IMR-90 (cell line): ENCODE measurements at regions not wholly inside any gene's neighbourhood (a gene's known extent, or its start where the extent isn't known, plus 50 kb on each side); places are given as distances from the start of the nearest gene placed in this dataset.

ENCODE experiments used
- ATAC-seq: fragments of 200-7000 bp; cut with Tn5 transposase; 2 replicates; pipeline ENCODE4 v1.9.1; 2020; ENCODE audit warnings: low read depth, mild to moderate bottlenecking, moderate library complexity
- BruUV-seq: library from RNA; stranded (reverse); fragments of 400-500 nt; replicated peaks from 2 replicates; lab custom pipeline; 2021; lab: Mats Ljungman, UMichigan
- CTCF ChIA-PET: fragments of 300-600 bp; formaldehyde crosslinking; extraction: SDS; loops from one replicate; lab custom pipeline; 2021; ENCODE audit warnings: antibody characterized with exemption; lab: Yijun Ruan, JAX
- POLR2A ChIA-PET: fragments of 300-600 bp; sonication (Branson Sonifier 250); formaldehyde crosslinking; loops from one replicate; lab custom pipeline; 2022; ENCODE audit warnings: antibody characterized with exemption; ENCODE audit not compliant: unreplicated experiment; lab: Charles Lee
- DNase-seq: peaks from one replicate; pipeline ENCODE4 v3.0.0; 2013
- H2AFZ ChIP-seq: replicated peaks from 2 replicates; pipeline ENCODE3; 2013; ENCODE audit warnings: low read length, mild to moderate bottlenecking; ENCODE audit not compliant: poor library complexity
- H2AK5ac ChIP-seq: 2 replicates; pipeline ENCODE4 v1.6.1; 2013; ENCODE audit warnings: low read depth, low read length, inconsistent platforms
- H2AK9ac ChIP-seq: replicated peaks from 2 replicates; pipeline ENCODE3; 2013; ENCODE audit warnings: mild to moderate bottlenecking, low read depth, low read length, moderate library complexity; ENCODE audit not compliant: poor library complexity
- H2BK120ac ChIP-seq: 2 replicates; pipeline ENCODE4 v1.6.1; 2013; ENCODE audit warnings: low read depth, low read length, inconsistent platforms
- H2BK15ac ChIP-seq: 3 replicates; pipeline ENCODE4 v1.6.1; 2013; ENCODE audit warnings: low read depth, low read length, inconsistent platforms
- H2BK20ac ChIP-seq: 2 replicates; pipeline ENCODE4 v1.6.1; 2013; ENCODE audit warnings: low read depth, mild to moderate bottlenecking, inconsistent platforms, low read length, moderate library complexity
- H2BK5ac ChIP-seq: 2 replicates; pipeline ENCODE4 v1.6.1; 2013; ENCODE audit warnings: mild to moderate bottlenecking, low read depth, low read length, inconsistent platforms; ENCODE audit not compliant: poor library complexity, severe bottlenecking
- H3K14ac ChIP-seq: replicated peaks from 2 replicates; pipeline ENCODE4 v1.6.1; 2013; ENCODE audit warnings: low read depth, low read length, inconsistent platforms
- H3K18ac ChIP-seq: 2 replicates; pipeline ENCODE4 v1.6.1; 2013; ENCODE audit warnings: low read depth, low read length, control low read depth
- H3K23ac ChIP-seq: 2 replicates; pipeline ENCODE4 v1.6.1; 2013; ENCODE audit warnings: low read depth, low read length, inconsistent platforms
- H3K27ac ChIP-seq: 2 replicates; pipeline ENCODE4 v1.5.1; 2013; ENCODE audit warnings: mild to moderate bottlenecking, control low read depth, low read length; ENCODE audit not compliant: insufficient read depth
- H3K27me3 ChIP-seq: 2 replicates; pipeline ENCODE4 v1.6.1; 2013; ENCODE audit warnings: low read length; ENCODE audit not compliant: control insufficient read depth, insufficient read depth
- H3K36me3 ChIP-seq: 2 replicates; pipeline ENCODE4 v1.6.1; 2013; ENCODE audit warnings: low read length, mixed read lengths; ENCODE audit not compliant: control insufficient read depth, insufficient read depth
- H3K4ac ChIP-seq: 2 replicates; pipeline ENCODE4 v1.6.1; 2013; ENCODE audit warnings: low read depth, low read length, inconsistent platforms
- H3K4me1 ChIP-seq: 2 replicates; pipeline ENCODE4 v1.6.1; 2013; ENCODE audit warnings: low read length, mixed read lengths; ENCODE audit not compliant: control insufficient read depth, insufficient read depth
- H3K4me2 ChIP-seq: 2 replicates; pipeline ENCODE4 v1.6.1; 2013; ENCODE audit warnings: low read depth, mild to moderate bottlenecking, control low read depth, low read length, moderate library complexity
- H3K4me3 ChIP-seq: 2 replicates; pipeline ENCODE4 v1.5.1; 2013; ENCODE audit warnings: low read depth, mild to moderate bottlenecking, control low read depth, low read length, moderate library complexity; ENCODE audit not compliant: insufficient read depth
- H3K56ac ChIP-seq: 2 replicates; pipeline ENCODE4 v1.6.1; 2013; ENCODE audit warnings: low read length, inconsistent platforms; ENCODE audit not compliant: insufficient read depth; ENCODE audit errors: extremely low read depth
- H3K79me1 ChIP-seq, 2 experiments: 2 replicates each; pipeline ENCODE4 v1.6.1; 2013; ENCODE audit warnings: low read length in 2 of 2, inconsistent platforms in 1 of 2, low read depth in 1 of 2
- H3K9ac ChIP-seq: 2 replicates; pipeline ENCODE4 v1.6.1; 2013; ENCODE audit warnings: low read depth, low read length, control low read depth
- H3K9me1 ChIP-seq: 2 replicates; pipeline ENCODE4 v1.6.1; 2013; ENCODE audit warnings: low read length, inconsistent platforms; ENCODE audit not compliant: insufficient read depth
- H3K9me3 ChIP-seq: 2 replicates; pipeline ENCODE4 v1.6.1; 2013; ENCODE audit warnings: low read length; ENCODE audit not compliant: control insufficient read depth, insufficient read depth
- H4K20me1 ChIP-seq: 2 replicates; pipeline ENCODE4 v1.6.1; 2013; ENCODE audit warnings: low read length, inconsistent platforms; ENCODE audit not compliant: insufficient read depth
- H4K5ac ChIP-seq: 2 replicates; pipeline ENCODE4 v1.6.1; 2013; ENCODE audit warnings: mild to moderate bottlenecking, low read depth, low read length, control low read depth
- H4K8ac ChIP-seq, 2 experiments: 2 replicates each; pipeline ENCODE4 v1.6.1; 2013; ENCODE audit warnings: low read depth in 2 of 2, low read length in 2 of 2, control low read depth in 1 of 2, inconsistent platforms in 1 of 2
- H4K91ac ChIP-seq: 2 replicates; pipeline ENCODE4 v1.6.1; 2013; ENCODE audit warnings: low read depth, low read length, inconsistent platforms; ENCODE audit not compliant: insufficient read depth
- BHLHE40 ChIP-seq: fragments of 150-350 bp; IDR thresholded peaks from 2 replicates; pipeline ENCODE4 v1.6.1; 2016; ENCODE audit warnings: mild to moderate bottlenecking, low read depth, low read length
- CEBPB ChIP-seq: IDR thresholded peaks from 2 replicates; pipeline ENCODE4 v1.6.1; 2012; ENCODE audit warnings: low read depth, low read length, improper control_type of control experiment
- CHD1 ChIP-seq: IDR thresholded peaks from 2 replicates; pipeline ENCODE4 v1.6.1; 2012; ENCODE audit warnings: low read depth, low read length, improper control_type of control experiment
- FOS ChIP-seq: fragments of 150-350 bp; IDR thresholded peaks from 2 replicates; pipeline ENCODE4 v1.6.1; 2016; ENCODE audit warnings: low read depth, low read length
- MAFK ChIP-seq: IDR thresholded peaks from 2 replicates; pipeline ENCODE4 v1.6.1; 2012; ENCODE audit warnings: low read depth, low read length, improper control_type of control experiment
- MAZ ChIP-seq: IDR thresholded peaks from 2 replicates; pipeline ENCODE4 v1.6.1; 2012; ENCODE audit warnings: low read depth, mild to moderate bottlenecking, low read length, improper control_type of control experiment, moderate library complexity, borderline replicate concordance
- MXI1 ChIP-seq: IDR thresholded peaks from 2 replicates; pipeline ENCODE4 v1.6.1; 2012; ENCODE audit warnings: low read depth, mild to moderate bottlenecking, low read length, moderate library complexity, borderline replicate concordance
- NFE2L2 ChIP-seq: fragments of 150-350 bp; IDR thresholded peaks from 2 replicates; pipeline ENCODE4 v1.6.1; 2016; ENCODE audit warnings: low read depth, mild to moderate bottlenecking, low read length
- POLR2A ChIP-seq: IDR thresholded peaks from 2 replicates; pipeline ENCODE4 v1.6.1; 2012; ENCODE audit warnings: mild to moderate bottlenecking, low read depth, low read length
- RAD21 ChIP-seq: IDR thresholded peaks from 2 replicates; pipeline ENCODE4 v1.6.1; 2012; ENCODE audit warnings: low read length, improper control_type of control experiment
- RCOR1 ChIP-seq: IDR thresholded peaks from 2 replicates; pipeline ENCODE4 v1.6.1; 2012; ENCODE audit warnings: mild to moderate bottlenecking, low read length, improper control_type of control experiment; ENCODE audit not compliant: insufficient replicate concordance
- RFX5 ChIP-seq: IDR thresholded peaks from 2 replicates; pipeline ENCODE4 v1.8.0; 2012; ENCODE audit warnings: low read depth, mild to moderate bottlenecking, low read length, moderate library complexity
- SMC3 ChIP-seq: fragments of 150-350 bp; IDR thresholded peaks from 2 replicates; pipeline ENCODE4 v1.6.1; 2016; ENCODE audit warnings: low read depth, mild to moderate bottlenecking, antibody characterized with exemption, low read length, moderate library complexity
- dilution Hi-C: fragments of 300-500 bp; cut with HindIII; formaldehyde crosslinking; loops from one replicate; pipeline ENCODE4 v1.14.3; 2018; ENCODE audit warnings: low sequenced_read_pairs; ENCODE audit not compliant: unreplicated experiment
- in situ Hi-C: fragments of 300-500 bp; cut with MboI; formaldehyde crosslinking; loops from 3 replicates; pipeline ENCODE4 v1.14.3; 2019; ENCODE audit warnings: low sequenced_read_pairs, inconsistent platforms, mixed read lengths
- intact Hi-C: fragments of 100-400 bp; cut with micrococcal nuclease; formaldehyde crosslinking; loops from 2 replicates; pipeline ENCODE4 v1.10.0; 2022
- TF ChIP-seq, protein P1 (sequence below): conservative IDR thresholded peaks from 2 replicates; pipeline ENCODE4 v1.5.1; 2012; ENCODE audit warnings: mild to moderate bottlenecking, low read depth, low read length, improper control_type of control experiment
- TF ChIP-seq, protein P2 (sequence below): fragments of 150-350 bp; IDR thresholded peaks from 2 replicates; pipeline ENCODE4 v1.6.1; 2017; ENCODE audit warnings: mild to moderate bottlenecking, antibody characterized with exemption, low read length, low read depth
- TF ChIP-seq, protein P3 (sequence below): fragments of 150-350 bp; IDR thresholded peaks from 2 replicates; pipeline ENCODE4 v1.6.1; 2016; ENCODE audit warnings: low read depth, mild to moderate bottlenecking, low read length, moderate library complexity, borderline replicate concordance

DNA sequence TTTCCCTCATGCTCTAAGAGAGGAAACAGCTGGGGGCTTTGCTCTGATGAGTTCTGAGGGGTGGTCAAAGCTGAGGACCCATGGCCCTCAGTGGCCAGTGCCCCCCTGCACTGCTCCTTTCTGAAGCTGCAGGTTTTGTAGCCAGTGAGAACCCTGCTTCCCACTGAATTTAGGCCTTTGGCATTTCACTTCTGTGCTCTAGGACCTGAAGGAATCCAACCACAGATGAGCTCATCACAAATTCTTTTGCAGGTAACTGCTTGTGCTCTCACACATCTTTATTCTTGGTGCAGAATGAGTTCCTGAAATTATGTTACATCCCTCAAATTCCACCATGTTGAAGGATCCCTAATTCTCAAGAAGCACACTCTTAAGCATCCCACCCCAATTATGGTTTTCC lies 248.7 kb upstream of the IRF2BP2 start:
- Histone ChIP-seq H3K4ac (no peak overlapping the region), H3K27ac (no peak overlapping the region), H2BK120ac (no peak overlapping the region), H2AK9ac (no peak overlapping the region), H3K18ac (no peak overlapping the region), H3K9ac (no peak overlapping the region), H3K36me3 (no peaks in the 10 kb centered on the region), H3K4me3 (no peak overlapping the region), H3K9me3 (peaks cover 3% of the 10 kb centered on the region; the same call in 1 of the 2 replicates), H3K4me1 (peaks cover 12% of the 10 kb centered on the region), H3K9me1 (no peaks in the 10 kb centered on the region), H4K20me1 (no peaks in the 10 kb centered on the region), H3K23ac (no peak overlapping the region), H4K5ac (no peak overlapping the region), H3K27me3 (no peaks in the 10 kb centered on the region), H4K91ac (no peak overlapping the region), H2BK15ac (no peak overlapping the region), H2AFZ (no peak overlapping the region), H3K4me2 (no peak overlapping the region), H3K79me1 (no peaks in the 10 kb centered on the region), H2BK20ac (no peak overlapping the region), H3K56ac (no peak overlapping the region), H2AK5ac (no peak overlapping the region), H4K8ac (no peak overlapping the region), H2BK5ac (no peak overlapping the region), H3K14ac (no peak overlapping the region)
- no TSS peak for BruUV-seq
- ChIA-PET POLR2A (no interaction called here), CTCF (no interaction called here)
- ATAC-seq (no peak), DNase-seq (no peak)
- in situ Hi-C loops: loop anchor here (25.0 kb wide), 3 partner anchors 229 to 371 kb away; partner anchors contain the start of genes IRF2BP2 and TARBP1
- dilution Hi-C loops: no loop called here
- TF ChIP-seq BHLHE40 (no peak), FOS (no peak), MAFK (no peak), NFE2L2 (no peak), RAD21 (no peak), MXI1 (no peak), RCOR1 (no peak), MAZ (no peak), CEBPB (no peak), RFX5 (no peak), SMC3 (no peak), CHD1 (no peak), POLR2A (no peak)
- TF ChIP-seq, protein P1, sequence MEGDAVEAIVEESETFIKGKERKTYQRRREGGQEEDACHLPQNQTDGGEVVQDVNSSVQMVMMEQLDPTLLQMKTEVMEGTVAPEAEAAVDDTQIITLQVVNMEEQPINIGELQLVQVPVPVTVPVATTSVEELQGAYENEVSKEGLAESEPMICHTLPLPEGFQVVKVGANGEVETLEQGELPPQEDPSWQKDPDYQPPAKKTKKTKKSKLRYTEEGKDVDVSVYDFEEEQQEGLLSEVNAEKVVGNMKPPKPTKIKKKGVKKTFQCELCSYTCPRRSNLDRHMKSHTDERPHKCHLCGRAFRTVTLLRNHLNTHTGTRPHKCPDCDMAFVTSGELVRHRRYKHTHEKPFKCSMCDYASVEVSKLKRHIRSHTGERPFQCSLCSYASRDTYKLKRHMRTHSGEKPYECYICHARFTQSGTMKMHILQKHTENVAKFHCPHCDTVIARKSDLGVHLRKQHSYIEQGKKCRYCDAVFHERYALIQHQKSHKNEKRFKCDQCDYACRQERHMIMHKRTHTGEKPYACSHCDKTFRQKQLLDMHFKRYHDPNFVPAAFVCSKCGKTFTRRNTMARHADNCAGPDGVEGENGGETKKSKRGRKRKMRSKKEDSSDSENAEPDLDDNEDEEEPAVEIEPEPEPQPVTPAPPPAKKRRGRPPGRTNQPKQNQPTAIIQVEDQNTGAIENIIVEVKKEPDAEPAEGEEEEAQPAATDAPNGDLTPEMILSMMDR: no peak
- TF ChIP-seq, protein P2, sequence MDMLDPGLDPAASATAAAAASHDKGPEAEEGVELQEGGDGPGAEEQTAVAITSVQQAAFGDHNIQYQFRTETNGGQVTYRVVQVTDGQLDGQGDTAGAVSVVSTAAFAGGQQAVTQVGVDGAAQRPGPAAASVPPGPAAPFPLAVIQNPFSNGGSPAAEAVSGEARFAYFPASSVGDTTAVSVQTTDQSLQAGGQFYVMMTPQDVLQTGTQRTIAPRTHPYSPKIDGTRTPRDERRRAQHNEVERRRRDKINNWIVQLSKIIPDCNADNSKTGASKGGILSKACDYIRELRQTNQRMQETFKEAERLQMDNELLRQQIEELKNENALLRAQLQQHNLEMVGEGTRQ: no peak
- TF ChIP-seq, protein P3, sequence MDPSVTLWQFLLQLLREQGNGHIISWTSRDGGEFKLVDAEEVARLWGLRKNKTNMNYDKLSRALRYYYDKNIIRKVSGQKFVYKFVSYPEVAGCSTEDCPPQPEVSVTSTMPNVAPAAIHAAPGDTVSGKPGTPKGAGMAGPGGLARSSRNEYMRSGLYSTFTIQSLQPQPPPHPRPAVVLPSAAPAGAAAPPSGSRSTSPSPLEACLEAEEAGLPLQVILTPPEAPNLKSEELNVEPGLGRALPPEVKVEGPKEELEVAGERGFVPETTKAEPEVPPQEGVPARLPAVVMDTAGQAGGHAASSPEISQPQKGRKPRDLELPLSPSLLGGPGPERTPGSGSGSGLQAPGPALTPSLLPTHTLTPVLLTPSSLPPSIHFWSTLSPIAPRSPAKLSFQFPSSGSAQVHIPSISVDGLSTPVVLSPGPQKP: no peak
- intact Hi-C loops: no loop called here
